ENCODE measurements at regions not wholly inside any gene's neighbourhood (a gene's known extent, or its start where the extent isn't known, plus 50 kb on each side); places are given as distances from the start of the nearest gene placed in this dataset.

DNA sequence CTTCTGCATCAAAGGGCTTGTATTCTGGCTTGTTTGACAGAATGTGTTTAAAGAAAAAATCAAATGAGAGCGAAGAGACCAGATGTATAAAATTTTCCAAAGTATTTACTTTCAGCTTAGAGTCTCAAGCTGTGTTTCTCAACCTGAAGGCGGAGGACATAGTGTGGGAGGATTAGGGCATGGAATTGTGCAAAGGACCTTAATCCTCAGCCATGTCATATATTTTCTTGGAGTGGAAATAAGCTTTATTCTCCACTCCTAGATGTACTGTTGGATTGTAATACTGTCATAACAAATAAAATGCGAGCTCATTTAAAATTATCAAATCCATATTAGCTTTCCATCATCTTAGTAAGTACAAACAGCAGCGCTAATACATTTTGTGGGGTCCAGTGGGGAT lies 154.0 kb downstream of the PAH start:
- no peaks in the 10 kb centered on the region for H3K4me1 ChIP-seq (ENCODE audit: low read depth)
- intact Hi-C loops (cut with DNase I, micrococcal nuclease), result no loop called here
- no peaks in the 10 kb centered on the region for H3K36me3 ChIP-seq (ENCODE audit: low read depth)
- no peak overlapping the region for H3K4me3 ChIP-seq
- H3K9me3 ChIP-seq, result no peaks in the 10 kb centered on the region
- TF ChIP-seq, protein P1, sequence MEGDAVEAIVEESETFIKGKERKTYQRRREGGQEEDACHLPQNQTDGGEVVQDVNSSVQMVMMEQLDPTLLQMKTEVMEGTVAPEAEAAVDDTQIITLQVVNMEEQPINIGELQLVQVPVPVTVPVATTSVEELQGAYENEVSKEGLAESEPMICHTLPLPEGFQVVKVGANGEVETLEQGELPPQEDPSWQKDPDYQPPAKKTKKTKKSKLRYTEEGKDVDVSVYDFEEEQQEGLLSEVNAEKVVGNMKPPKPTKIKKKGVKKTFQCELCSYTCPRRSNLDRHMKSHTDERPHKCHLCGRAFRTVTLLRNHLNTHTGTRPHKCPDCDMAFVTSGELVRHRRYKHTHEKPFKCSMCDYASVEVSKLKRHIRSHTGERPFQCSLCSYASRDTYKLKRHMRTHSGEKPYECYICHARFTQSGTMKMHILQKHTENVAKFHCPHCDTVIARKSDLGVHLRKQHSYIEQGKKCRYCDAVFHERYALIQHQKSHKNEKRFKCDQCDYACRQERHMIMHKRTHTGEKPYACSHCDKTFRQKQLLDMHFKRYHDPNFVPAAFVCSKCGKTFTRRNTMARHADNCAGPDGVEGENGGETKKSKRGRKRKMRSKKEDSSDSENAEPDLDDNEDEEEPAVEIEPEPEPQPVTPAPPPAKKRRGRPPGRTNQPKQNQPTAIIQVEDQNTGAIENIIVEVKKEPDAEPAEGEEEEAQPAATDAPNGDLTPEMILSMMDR (IDR thresholded peaks at IDR 0.05), result no peak
- no peak for ATAC-seq
- DNase-seq, result no peak

DNA sequence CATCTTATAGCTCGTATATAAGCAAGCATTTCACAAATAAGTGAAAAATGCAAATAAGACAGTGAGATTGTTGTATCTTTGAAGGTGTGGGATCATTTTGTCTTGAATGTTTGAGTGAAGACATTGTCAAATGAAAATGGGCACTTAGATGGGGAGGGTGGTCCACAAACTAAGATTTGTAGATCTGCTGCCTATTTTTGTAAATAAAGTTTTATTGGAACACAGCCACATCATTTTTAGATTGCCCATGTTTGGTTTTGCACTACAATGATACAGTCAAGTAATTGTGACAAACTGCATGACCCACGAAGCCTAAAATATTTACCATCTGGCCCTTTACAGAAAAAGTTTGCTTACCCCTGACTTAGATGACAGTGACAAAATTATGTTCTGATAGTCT lies 156.7 kb downstream of the PAH start:
- ATAC-seq (no peak), DNase-seq (no peak)
- no peak overlapping the region for H3K4me3 ChIP-seq
- H3K4me1 ChIP-seq (ENCODE audit: low read depth), result no peaks in the 10 kb centered on the region
- intact Hi-C loops (cut with DNase I, micrococcal nuclease), result no loop called here
- TF ChIP-seq, protein P1 (IDR thresholded peaks at IDR 0.05), result no peak
- no peaks in the 10 kb centered on the region for H3K9me3 ChIP-seq
- H3K36me3 ChIP-seq (ENCODE audit: low read depth), result no peaks in the 10 kb centered on the region

DNA sequence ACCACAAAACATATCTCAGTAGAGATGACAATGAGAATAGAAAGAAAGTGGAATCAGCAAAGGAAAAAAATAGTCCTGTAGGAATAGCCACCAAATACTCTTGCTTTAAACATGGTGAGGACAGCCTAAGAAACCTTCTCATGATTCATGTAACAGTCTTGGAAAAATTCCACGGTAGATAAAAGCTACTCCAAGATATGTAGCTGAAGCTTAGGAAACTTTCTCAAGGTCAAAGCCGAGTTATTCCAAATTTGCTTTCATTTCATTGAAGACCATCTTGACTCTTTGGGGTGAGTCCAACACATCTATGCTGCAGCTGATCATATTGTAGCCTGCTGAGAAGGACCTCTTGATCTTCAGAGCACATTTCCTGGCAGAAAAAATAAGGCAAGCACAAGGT lies 157.6 kb downstream of the PAH start:
- Histone ChIP-seq H3K9me3 (no peaks in the 10 kb centered on the region), H3K36me3 (ENCODE audit: low read depth) (no peaks in the 10 kb centered on the region), H3K4me1 (ENCODE audit: low read depth) (no peaks in the 10 kb centered on the region), H3K4me3 (no peak overlapping the region)
- TF ChIP-seq, protein P1 (IDR thresholded peaks at IDR 0.05), result no peak
- ATAC-seq, result no peak
- intact Hi-C loops (cut with DNase I, micrococcal nuclease), result no loop called here
- DNase-seq, result no peak

DNA sequence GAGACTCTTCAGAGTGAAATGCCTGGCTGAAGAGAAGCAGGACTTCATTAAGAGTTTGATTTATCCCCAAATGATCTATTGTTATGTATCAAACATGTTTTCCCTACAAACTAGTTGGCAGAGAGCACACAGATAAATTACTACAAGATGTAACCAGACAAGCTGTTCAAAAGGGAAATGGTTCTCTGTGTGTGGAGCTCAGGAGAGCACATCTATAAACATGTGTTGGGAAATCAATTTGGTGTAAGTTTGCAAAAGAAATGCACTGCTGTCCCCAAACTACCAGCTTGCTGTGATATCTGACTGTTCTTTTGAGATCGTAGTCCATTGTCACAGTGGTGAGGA lies 159.2 kb downstream of the PAH start:
- Histone ChIP-seq H3K4me3 (no peak overlapping the region), H3K9me3 (no peaks in the 10 kb centered on the region), H3K36me3 (ENCODE audit: low read depth) (no peaks in the 10 kb centered on the region), H3K4me1 (ENCODE audit: low read depth) (no peaks in the 10 kb centered on the region)
- DNase-seq (no peak), ATAC-seq (no peak)
- TF ChIP-seq, protein P1 (IDR thresholded peaks at IDR 0.05), result no peak
- intact Hi-C loops (cut with DNase I, micrococcal nuclease), result no loop called here

DNA sequence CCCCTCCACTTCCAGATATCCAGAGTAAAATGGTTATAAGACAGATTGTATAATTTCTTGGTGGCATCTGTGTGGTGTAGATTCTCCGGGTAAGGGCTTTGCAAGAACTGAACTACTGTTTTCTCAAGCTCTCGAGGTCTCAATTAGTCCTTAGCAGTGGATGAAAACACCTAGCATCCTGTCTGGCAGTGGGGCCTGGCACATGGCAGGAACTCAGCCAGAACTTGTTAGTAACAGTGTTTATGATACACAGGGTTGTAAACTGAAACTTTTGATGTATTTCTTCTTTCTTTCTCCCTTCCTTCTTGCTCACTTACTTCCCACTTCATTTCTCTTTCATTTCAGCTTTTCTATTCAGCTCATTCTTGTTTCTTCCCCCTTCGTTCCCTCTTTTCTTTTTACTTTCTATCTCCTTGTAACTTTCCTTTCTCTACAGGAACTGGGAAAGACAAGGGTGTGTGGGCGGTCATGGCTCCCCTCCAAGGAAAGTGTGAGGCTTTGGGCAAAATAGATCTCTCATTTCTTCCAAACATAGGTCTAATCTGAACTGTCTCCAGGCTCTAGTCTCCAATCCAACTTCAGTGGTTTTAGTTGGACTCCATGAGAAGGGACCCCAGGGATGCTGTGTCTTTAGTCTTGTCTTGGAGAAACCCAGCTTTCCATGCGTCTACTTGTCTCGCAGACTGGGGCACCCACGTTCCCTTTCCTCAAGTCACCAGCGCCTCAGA lies 159.7 kb downstream of the PAH start:
- Histone ChIP-seq H3K4me3 (no peak overlapping the region), H3K36me3 (ENCODE audit: low read depth) (no peaks in the 10 kb centered on the region), H3K4me1 (ENCODE audit: low read depth) (no peaks in the 10 kb centered on the region), H3K9me3 (no peaks in the 10 kb centered on the region)
- no peak for DNase-seq
- TF ChIP-seq, protein P1 (IDR thresholded peaks at IDR 0.05), result no peak
- intact Hi-C loops (cut with DNase I, micrococcal nuclease), result no loop called here
- no peak for ATAC-seq

DNA sequence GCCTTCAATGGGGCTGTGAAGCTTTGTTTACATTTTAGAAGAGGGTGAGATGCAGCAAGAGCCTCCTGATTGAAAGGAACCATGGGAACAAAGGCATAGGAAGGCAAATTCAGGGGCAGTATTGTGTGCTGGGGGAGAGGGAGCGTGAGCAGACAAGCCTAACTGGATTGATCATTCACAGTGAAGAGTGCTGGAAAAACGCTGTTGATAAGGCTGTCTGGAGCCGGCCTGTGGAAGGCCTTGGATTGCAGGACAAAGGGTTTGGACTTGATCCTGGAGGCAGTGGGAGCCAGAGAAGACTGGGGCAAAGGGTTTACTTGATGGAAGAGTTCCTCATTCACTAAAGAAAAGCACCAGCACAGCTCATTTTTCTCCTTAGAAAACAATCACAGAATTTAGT lies 160.5 kb downstream of the PAH start:
- DNase-seq, result no peak
- TF ChIP-seq, protein P1 (IDR thresholded peaks at IDR 0.05), result no peak
- no peaks in the 10 kb centered on the region for H3K4me1 ChIP-seq (ENCODE audit: low read depth)
- no peak for ATAC-seq
- H3K36me3 ChIP-seq (ENCODE audit: low read depth), result no peaks in the 10 kb centered on the region
- intact Hi-C loops (cut with DNase I, micrococcal nuclease), result no loop called here
- no peaks in the 10 kb centered on the region for H3K9me3 ChIP-seq
- no peak overlapping the region for H3K4me3 ChIP-seq

Data from mucosa of descending colon (tissue), 3 donors.